ENCODE measurements at regions not wholly inside any gene's neighbourhood (a gene's known extent, or its start where the extent isn't known, plus 50 kb on each side); places are given as distances from the start of the nearest gene placed in this dataset.

- DNase-seq (ENCODE audit: low read depth in 2 of 2) = no peak
These were observed 151.6 kb downstream of the SLIT2 start for GRCh38 chr4:20403290-20403689.

GRCh38 chr4:20403846-20404245, 152.1 kb downstream of the SLIT2 start:
- DNase-seq (ENCODE audit: low read depth in 2 of 2) = no peak

- DNase-seq (ENCODE audit: low read depth in 2 of 2) = no peak
These were observed 156.9 kb downstream of the SLIT2 start for GRCh38 chr4:20408611-20409010.

GRCh38 chr4:20412072-20412471, 160.4 kb downstream of the SLIT2 start:
- DNase-seq (ENCODE audit: low read depth in 2 of 2) = no peak

- DNase-seq (ENCODE audit: low read depth in 2 of 2) = no peak
These were observed 165.1 kb downstream of the SLIT2 start for GRCh38 chr4:20416800-20417199.

- DNase-seq (ENCODE audit: low read depth in 2 of 2) = peak; percentile 45
These were observed 167.3 kb downstream of the SLIT2 start for GRCh38 chr4:20418861-20419451.

GRCh38 chr4:20420916-20421602, 169.4 kb downstream of the SLIT2 start:
- DNase-seq (ENCODE audit: low read depth in 2 of 2) = no peak

- DNase-seq (ENCODE audit: low read depth in 2 of 2) = no peak
These were observed 169.9 kb downstream of the SLIT2 start for GRCh38 chr4:20421603-20421985.

GRCh38 chr4:20422398-20422797, 170.7 kb downstream of the SLIT2 start:
- no peak for DNase-seq (ENCODE audit: low read depth in 2 of 2)

- DNase-seq (ENCODE audit: low read depth in 2 of 2) = no peak
These were observed 171.7 kb downstream of the SLIT2 start for GRCh38 chr4:20423420-20423819.

- DNase-seq (ENCODE audit: low read depth in 2 of 2) = no peak
These were observed 174.3 kb downstream of the SLIT2 start for GRCh38 chr4:20426028-20426427.

- no peak for DNase-seq (ENCODE audit: low read depth in 2 of 2)
These were observed 176.9 kb downstream of the SLIT2 start for GRCh38 chr4:20428436-20429160.

- peak; percentile 55 to 57 for DNase-seq (ENCODE audit: low read depth in 2 of 2)
These were observed 178.7 kb downstream of the SLIT2 start for GRCh38 chr4:20430259-20430941.

GRCh38 chr4:20431543-20431951, 179.8 kb downstream of the SLIT2 start:
- DNase-seq (ENCODE audit: low read depth in 2 of 2) = no peak

GRCh38 chr4:20432088-20432487, 180.4 kb downstream of the SLIT2 start:
- no peak for DNase-seq (ENCODE audit: low read depth in 2 of 2)

- DNase-seq (ENCODE audit: low read depth in 2 of 2) = no peak
These were observed 181.5 kb downstream of the SLIT2 start for GRCh38 chr4:20433097-20433705.

GRCh38 chr4:20440170-20440569, 188.5 kb downstream of the SLIT2 start:
- no peak for DNase-seq (ENCODE audit: low read depth in 2 of 2)

- DNase-seq (ENCODE audit: low read depth in 2 of 2) = no peak
These were observed 191.5 kb downstream of the SLIT2 start for GRCh38 chr4:20443015-20443805.

- DNase-seq (ENCODE audit: low read depth in 2 of 2) = no peak
These were observed 193.1 kb downstream of the SLIT2 start for GRCh38 chr4:20444599-20445337.

- DNase-seq (ENCODE audit: low read depth in 2 of 2) = no peak
These were observed 194.4 kb downstream of the SLIT2 start for GRCh38 chr4:20445933-20446723.

Data from fibroblast of skin of left quadriceps (primary cell).